Psoas muscle (tissue), 7 donors: ENCODE measurements at regions not wholly inside any gene's neighbourhood (a gene's known extent, or its start where the extent isn't known, plus 50 kb on each side); places are given as distances from the start of the nearest gene placed in this dataset.

Experiments
- ATAC-seq, 4 donors: fragments of 200-7000 bp; cut with Tn5 transposase; one replicate each; pipeline ENCODE4 v1.9.1; 2020; ENCODE audit warnings: moderate library complexity in 3 of 4, mild to moderate bottlenecking in 2 of 4
- DNase-seq, 2 donors: peaks; one replicate each; pipeline ENCODE4 v3.0.0-alpha.2; 2020
- H3K27ac ChIP-seq: fragments of 200-600 bp; one replicate; pipeline ENCODE4 v1.8.0; 2022
- H3K27me3 ChIP-seq, 3 donors: fragments of 200-600 bp in 1 of 3; one replicate each; pipeline versions ENCODE4 v1.6.1 to v1.8.0; 2013 to 2022; ENCODE audit warnings: low read length in 2 of 3, mild to moderate bottlenecking in 2 of 3, moderate library complexity in 1 of 3; ENCODE audit not compliant: insufficient read depth in 3 of 3
- H3K36me3 ChIP-seq, 2 donors: fragments of 200-600 bp in 1 of 2; one replicate each; pipeline versions ENCODE4 v1.6.1 to v1.8.0; 2013 to 2022; ENCODE audit warnings: low read depth in 1 of 2, mild to moderate bottlenecking in 1 of 2, moderate library complexity in 1 of 2; ENCODE audit not compliant: insufficient read depth in 1 of 2
- H3K4me1 ChIP-seq: fragments of 200-600 bp; one replicate; pipeline ENCODE4 v1.8.0; 2022
- H3K4me3 ChIP-seq: fragments of 200-600 bp; one replicate; pipeline ENCODE4 v1.8.0; 2022; ENCODE audit warnings: mild to moderate bottlenecking
- H3K9me3 ChIP-seq: fragments of 200-600 bp; one replicate; pipeline ENCODE4 v1.8.0; 2022
- CTCF ChIP-seq: fragments of 200-600 bp; IDR thresholded peaks from one replicate; pipeline ENCODE4 v1.8.0; 2022; ENCODE audit warnings: antibody characterized with exemption
- WGBS, 3 donors: extraction: QIAGEN DNeasy Blood & Tissue Kit; methylation state at CpG; one replicate each; pipeline versions ENCODE4 v1.1.6 to v1.1.7; 2013; 5-methylcytosine and 5-hydroxymethylcytosine counted together
- intact Hi-C, 2 donors: fragments of 100-400 bp; cut with DNase I; formaldehyde crosslinking; loops; one replicate each; pipeline versions ENCODE4 v1.11.0 to v1.14.2; 2022
- donor health status: healthy with polysubstance abuse.
- donor health status: DM: no; HTN: no; CAD: no; lungs with moderate emphysema.
- donor health status: Bipolar disorder and iron deficiency.
- donor health status: healthy.
- donor health status: DM: yes; HTN: yes; CAD: no.
- donor health status: DM: no; HTN: no; CAD: no.
- donor health status: DM: yes; HTN: yes; CAD: no.

GRCh38 chr11:130526846-130527245, 78.4 kb downstream of the ADAMTS15 start:
- no peak for ATAC-seq
- Histone ChIP-seq H3K4me3 (no peak overlapping the region), H3K27me3 (no peaks in the 10 kb centered on the region), H3K4me1 (peaks cover 19% of the 10 kb centered on the region), H3K9me3 (no peaks in the 10 kb centered on the region), H3K36me3 (no peaks in the 10 kb centered on the region), H3K27ac (no peak overlapping the region)
- 76 to 90% (median 82%) methylated on average over 3 of the region's 3 CpGs for WGBS, 3 donors
- intact Hi-C loops = loop anchor here in 1 of 2 donors (10.0 kb wide), 1 partner anchor 82 kb away; the partner anchor contains the start of gene ADAMTS15
- DNase-seq = no peak
- TF ChIP-seq CTCF = no peak

DNA sequence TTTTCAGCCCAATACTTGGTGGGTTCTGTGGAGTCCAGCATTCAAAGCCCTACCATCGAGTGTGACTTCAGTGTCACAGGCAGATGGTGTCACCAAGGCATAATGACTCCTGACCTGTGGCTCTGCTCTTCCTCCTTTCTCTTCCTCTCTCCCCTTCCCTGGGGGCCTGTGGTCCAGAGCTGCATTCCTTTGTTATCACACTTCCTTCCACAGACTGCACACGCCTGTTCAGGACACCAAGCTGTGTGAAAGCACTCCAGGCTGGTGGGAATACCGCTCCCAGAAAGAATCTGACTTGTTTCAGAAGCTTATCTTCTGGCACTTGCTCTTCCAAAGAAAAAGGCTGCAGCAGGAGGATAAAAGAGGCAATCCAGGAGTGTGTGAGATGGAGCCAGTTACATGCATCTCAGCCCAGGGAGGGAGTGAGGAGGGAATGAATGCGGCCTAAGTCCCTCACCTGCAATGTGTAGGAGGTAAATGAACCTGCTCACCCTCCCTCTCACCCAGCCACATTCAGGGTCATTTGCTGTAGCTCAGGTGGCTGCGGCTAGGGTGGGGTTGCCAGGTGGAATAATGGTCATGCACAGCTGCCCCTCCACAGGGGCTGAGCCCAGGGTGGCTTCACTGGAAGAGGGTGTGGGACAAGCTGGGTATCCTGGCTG, 79.3 kb downstream of the ADAMTS15 start:
- Histone ChIP-seq H3K4me3 (no peak overlapping the region), H3K27me3 (no peaks in the 10 kb centered on the region), H3K36me3 (no peaks in the 10 kb centered on the region), H3K9me3 (no peaks in the 10 kb centered on the region), H3K27ac (no peak overlapping the region), H3K4me1 (peaks cover 10% of the 10 kb centered on the region)
- TF ChIP-seq CTCF = no peak
- ATAC-seq (no peak), DNase-seq (no peak)
- intact Hi-C loops = loop anchor here in 1 of 2 donors (10.0 kb wide), 1 partner anchor 83 kb away; the partner anchor contains the start of gene ADAMTS15
- WGBS, 3 donors = 62 to 73% (median 66%) methylated on average over 5 of the region's 5 CpGs

DNA sequence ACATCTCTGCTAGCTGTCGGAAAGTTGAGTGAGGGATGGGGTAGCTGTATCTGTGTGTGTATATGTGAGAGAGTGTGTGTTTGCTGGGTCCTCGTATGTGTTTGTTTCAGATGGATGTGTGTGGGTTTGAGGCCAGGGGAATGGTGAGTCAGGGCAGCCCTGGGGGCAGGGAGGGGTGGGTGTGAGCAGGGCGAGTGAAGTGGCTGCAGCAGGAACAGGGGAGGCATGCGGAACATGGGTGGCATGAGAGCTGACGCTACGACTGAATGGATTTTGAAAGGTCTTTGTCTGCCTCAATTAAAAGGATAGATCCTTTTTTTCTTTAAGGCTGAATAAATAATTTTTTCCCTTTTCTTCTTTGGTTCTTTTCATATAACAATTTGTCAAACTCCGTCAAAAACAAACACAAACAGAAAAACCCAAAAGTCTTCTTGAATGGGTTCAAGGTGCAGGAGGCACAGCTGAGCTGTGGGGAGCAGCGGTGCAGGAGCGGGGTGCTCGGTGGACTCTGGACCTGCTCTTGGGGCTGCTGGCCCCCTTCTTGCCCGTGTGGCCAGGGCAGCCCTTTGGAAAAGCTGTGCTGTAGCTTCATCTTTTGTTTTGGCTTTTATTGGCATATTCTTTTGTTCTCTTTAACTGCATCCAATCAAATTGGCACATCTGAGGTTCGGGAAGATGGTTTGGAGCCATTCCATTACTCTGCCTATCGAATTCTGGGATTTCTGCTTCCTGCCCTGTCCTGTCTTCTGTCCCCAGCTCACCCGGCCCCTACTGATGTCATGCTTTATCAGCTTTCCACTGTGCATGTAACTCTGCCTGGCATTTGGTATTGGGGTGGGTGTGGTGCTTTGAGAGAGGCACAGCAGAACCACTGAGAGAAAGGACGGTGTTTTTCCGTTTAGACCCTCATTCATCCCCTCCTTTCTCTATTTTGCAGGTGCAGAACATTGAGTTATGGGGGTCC, 80.1 kb downstream of the ADAMTS15 start:
- no peak overlapping the region for H3K27ac ChIP-seq
- ATAC-seq = no peak
- intact Hi-C loops = loop anchor here in 1 of 2 donors (10.0 kb wide), 1 partner anchor 84 kb away; the partner anchor contains the start of gene ADAMTS15

GRCh38 chr11:130529366-130529765, 80.9 kb downstream of the ADAMTS15 start:
- H3K9me3 ChIP-seq = no peaks in the 10 kb centered on the region
- H3K4me3 ChIP-seq = no peak overlapping the region
- no peaks in the 10 kb centered on the region for H3K4me1 ChIP-seq
- ATAC-seq (no peak), DNase-seq (no peak)
- no peaks in the 10 kb centered on the region for H3K36me3 ChIP-seq
- no peak overlapping the region for H3K27ac ChIP-seq
- no peak for TF ChIP-seq CTCF
- H3K27me3 ChIP-seq = no peaks in the 10 kb centered on the region
- WGBS, 3 donors = 72 to 85% (median 83%) methylated on average over 5 of the region's 5 CpGs
- intact Hi-C loops = loop anchor here in 1 of 2 donors (10.0 kb wide), 1 partner anchor 85 kb away; the partner anchor contains the start of gene ADAMTS15

More for the DNA sequence above, 80.1 kb downstream of the ADAMTS15 start:
- WGBS, 3 donors = 64 to 75% (median 66%) methylated on average over 16 of the region's 16 CpGs
- peaks cover 2% of the 10 kb centered on the region for H3K4me1 ChIP-seq
- no peaks in the 10 kb centered on the region for H3K36me3 ChIP-seq
- H3K9me3 ChIP-seq = no peaks in the 10 kb centered on the region
- no peak for TF ChIP-seq CTCF
- no peaks in the 10 kb centered on the region for H3K27me3 ChIP-seq
- DNase-seq = no peak
- H3K4me3 ChIP-seq = no peak overlapping the region
